ENCODE measurements at regions not wholly inside any gene's neighbourhood (a gene's known extent, or its start where the extent isn't known, plus 50 kb on each side); places are given as distances from the start of the nearest gene placed in this dataset.

DNA sequence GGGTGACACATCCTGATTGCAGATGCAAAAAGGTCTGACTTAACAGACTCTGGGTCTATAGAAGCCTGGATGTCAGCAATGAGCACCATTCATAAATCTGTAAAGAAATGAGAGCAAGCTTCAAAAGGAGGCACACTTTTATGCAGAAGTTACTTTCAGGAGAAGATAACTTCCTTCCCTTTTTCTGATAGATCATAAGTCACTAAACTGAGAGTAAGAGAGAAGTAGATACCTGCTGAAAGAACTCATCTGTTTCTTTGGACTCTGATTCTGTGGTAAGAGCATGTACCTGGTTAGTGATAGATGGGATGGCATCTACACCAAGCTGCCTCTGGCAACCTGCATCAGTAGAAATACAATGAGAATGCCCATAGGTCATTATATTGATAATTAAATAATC lies 525.6 kb downstream of the CETN3 start:
- intact Hi-C loops (cut with DNase I), result no loop called here
- DNase-seq, result no peak

DNA sequence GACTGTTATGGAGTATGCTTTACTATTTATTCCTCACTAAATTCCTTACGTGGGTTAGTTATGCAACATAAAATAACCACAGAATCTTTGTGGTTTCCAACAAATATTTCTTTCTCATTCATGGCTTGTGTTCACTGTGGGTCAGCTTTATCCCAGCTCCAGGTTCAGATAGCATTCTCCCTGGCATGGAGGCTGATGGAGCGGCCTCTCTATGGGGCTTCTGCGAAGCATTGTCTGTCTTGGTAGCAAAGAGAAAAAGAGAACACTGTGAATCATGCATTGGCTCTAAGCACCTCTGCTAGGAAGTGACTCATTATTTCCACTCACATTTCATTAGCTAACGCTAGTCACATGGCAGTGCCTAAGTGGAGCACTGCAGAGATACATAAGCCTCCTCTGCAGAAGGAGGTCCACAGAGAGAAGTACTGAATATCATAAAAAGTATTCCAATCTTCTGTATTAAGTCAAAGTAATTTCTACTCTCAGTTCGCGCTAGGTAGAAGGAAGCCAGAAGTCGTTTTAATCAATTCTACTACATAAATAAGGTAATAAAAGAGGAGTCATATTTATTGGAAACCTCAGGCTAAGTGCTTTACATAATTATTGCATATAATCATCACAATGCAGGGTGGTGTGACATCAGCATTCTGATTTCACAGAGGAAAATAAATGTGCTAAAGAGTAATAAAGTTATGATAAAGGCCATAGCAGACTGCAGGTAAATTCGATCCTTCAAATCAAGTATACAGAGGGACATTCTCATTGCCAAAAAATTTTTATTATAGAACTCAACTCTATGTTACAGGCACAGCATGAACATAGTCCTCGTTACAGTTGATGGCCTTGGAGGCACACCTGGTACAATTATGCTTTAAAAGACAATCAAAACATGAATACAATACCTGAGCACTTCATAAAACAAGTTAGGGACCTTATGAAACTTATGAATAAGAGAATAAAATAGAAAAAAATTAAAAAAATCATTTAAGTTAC lies 531.1 kb downstream of the CETN3 start:
- peak in 1 of 10 donors; percentile 26 for DNase-seq
- intact Hi-C loops (cut with DNase I), result no loop called here

DNA sequence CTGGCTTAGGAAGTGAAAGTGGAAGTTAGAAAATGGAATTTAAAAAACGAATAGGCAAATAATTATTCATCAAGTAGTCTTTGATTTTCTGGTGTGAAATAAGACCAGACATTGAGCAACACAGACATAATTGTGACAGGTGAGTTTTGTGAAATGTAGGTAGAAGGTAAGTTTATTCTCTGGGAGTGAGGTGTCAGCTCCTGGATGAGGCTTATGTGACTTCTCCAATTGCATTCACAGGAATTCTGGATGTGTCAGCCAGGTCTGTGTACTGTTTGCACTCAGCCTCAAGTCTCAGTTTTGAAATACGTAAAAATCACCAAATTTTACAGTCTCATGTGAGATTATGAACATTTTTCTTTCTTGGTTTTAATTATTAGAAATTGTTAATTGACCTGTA lies 537.6 kb downstream of the CETN3 start:
- DNase-seq, result no peak
- intact Hi-C loops (cut with DNase I), result no loop called here

DNA sequence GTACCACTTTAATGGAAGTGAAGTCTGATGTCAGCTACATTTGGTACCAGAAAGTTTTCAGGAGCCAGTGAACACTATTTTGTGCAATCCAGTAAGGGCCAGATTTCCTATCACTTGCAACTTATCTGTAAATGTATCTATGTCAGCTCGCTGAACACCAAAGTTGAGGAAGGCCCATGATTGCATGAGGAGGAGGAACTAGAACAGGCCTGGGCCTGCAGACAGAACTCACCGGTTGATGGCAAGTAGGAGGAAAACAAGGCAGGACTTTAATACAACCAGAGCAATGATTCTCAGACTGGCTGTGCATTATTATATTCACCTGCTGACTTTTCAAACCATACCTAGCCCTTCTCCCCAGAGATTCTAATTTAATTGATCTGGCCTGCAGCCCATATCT lies 540.2 kb downstream of the CETN3 start:
- intact Hi-C loops (cut with DNase I), result no loop called here
- DNase-seq, result no peak

DNA sequence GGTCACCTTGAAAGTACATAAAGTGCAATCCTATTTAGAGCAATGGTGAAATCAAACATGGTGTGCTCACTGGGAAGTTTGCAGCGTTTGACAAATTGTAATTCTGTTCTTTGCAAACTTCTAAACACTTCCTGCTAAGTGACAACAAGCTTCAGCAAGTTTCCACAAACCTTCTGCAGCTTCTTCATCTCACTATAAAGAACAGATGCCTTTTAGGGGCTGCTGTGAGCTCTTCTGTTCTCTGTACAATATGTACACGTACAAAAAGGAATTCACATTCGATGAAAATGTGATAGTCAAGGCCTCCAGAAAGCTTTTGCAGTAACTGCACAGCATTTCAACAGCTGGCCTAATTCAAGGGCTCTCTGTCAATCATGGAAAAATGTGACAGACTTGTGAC lies 543.1 kb downstream of the CETN3 start:
- intact Hi-C loops (cut with DNase I), result no loop called here
- DNase-seq, result no peak

DNA sequence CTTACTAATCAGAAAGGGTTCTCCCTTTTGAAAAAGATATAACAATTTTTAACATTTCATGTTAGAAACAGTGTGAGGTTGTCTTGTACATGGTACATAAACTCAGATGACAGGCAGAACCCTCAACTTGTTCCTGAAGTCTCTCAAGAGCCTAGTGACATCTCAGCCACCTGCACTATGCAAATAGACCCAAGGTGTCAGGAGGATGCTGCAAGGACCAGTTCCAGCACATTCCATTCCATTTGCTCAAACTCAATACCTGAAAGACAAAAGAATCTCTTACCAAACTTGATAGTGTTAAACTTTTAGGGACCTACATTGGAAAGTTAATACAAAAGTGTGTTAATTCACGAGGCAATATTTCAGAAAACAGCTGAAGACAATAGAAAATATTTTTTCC lies 544.6 kb downstream of the CETN3 start:
- intact Hi-C loops (cut with DNase I), result no loop called here

GRCh38 chr5:89857790-89858189 lies 551.8 kb downstream of the CETN3 start:
- intact Hi-C loops (cut with DNase I), result no loop called here

More for the DNA sequence above, 544.6 kb downstream of the CETN3 start:
- no peak for DNase-seq

DNA sequence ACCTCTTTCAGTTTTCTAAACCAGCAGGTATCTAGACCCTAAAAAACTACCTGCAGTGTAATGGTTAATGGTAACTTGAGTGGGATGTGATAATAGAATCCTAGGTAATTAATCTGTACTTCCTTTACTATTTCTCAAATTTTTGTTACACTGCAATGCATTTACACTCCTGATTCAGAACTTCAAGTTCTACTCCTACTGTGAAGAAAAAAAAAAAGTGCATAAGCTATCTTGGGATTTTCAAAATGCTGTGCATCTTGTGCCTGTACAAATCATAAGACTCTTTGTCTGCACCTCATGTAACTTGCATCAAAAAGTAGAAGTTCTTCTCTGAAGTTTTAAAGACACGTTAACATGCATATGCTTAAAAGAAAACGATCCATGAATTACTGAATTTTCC lies 554.1 kb downstream of the CETN3 start:
- no peak for DNase-seq
- intact Hi-C loops (cut with DNase I), result no loop called here

More at GRCh38 chr5:89857790-89858189, 551.8 kb downstream of the CETN3 start:
- no peak for DNase-seq

DNA sequence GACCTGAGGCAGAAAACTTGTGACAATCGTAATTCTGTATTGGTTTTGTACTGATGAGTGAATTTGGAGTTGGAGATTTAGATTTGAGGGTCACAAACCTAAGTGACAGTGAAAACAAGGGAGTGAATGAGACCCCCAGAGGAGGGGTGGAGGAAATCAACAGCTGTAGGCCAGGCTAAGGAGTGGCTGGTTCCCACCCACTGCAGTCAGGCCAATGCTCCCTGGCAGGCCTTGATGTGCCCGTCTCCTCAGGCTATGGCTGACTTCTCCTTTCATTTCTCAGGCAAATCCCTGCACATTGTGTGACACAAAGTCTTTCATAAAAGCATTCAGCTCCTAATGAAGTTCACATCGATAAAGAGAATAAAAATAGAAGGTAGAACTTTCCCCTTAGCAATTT lies 557.6 kb downstream of the CETN3 start:
- DNase-seq, result no peak
- intact Hi-C loops (cut with DNase I), result no loop called here

- intact Hi-C loops (cut with DNase I), result no loop called here
- no peak for DNase-seq
Observed at GRCh38 chr5:89850513-89850865, 559.1 kb downstream of the CETN3 start.

DNA sequence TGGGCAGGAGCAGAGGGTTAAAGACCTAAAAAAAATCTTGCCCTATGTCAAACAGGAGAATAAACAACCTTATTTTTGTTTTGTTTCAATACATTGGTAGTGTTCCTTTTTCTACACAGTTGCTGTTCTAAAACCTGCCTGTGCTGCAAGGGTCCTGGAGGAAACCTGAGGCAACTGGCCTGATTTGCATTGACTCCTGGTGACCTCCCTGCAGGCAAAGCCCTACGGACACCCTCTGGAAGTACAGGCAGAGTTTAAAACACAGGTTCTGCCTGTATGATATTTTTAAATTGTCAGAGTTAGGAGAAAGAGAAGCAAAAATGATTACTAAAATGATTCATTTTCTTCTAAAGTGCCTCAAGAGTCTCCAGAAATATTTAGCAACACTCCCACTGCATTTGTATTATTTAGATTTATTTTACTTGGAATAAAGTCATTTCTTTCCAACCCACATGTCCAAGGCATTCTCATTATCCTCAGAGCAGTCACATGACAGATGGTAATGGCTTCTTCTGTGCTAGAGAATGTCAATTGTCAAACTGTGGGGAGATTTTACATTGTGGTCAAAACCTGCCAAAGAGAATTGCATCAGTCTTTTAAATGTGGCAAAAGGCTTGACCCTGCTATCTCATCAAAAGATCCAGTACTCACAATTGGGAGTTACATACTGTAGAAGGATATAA lies 559.6 kb downstream of the CETN3 start:
- intact Hi-C loops (cut with DNase I), result no loop called here
- no peak for DNase-seq

DNA sequence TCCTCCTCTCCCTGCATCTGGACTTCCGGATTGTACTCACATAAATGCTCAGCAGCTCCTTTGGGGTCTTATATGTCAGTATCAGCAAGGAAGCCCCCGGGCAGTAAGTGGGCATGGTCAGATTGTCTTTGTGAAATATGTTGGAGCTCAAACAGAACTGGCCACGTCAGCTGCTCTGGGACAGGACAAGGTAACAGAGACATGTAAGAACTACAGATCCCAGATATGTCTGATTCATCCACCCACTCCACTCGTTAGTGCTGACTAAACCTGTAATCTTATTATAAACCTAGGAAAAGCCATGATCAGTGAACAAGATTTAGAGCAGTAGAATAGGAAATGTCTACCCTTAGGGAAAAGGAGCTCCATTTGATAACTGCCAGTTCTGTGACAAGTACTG lies 561.8 kb downstream of the CETN3 start:
- intact Hi-C loops (cut with DNase I), result no loop called here
- DNase-seq, result peak in 1 of 10 donors; percentile 16

DNA sequence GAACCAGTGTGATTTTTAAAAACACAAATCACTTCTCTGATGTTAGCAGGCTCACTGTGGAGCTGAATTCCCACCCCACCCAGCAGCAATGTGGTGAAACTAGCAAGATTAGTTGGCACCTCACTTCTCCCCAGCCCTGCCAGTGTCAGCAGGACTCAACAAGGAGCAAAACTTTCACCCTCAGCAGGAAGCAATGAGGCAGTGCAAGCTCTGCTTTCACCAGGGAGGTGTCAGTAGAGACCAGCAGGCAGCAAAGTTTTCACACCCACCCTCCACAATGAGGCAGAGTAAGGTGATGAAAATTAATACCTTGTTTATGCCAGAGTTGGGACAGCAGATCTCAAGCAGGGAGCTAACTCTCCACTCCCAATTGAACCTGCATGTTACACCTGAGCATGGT lies 565.0 kb downstream of the CETN3 start:
- intact Hi-C loops (cut with DNase I), result no loop called here
- DNase-seq, result no peak

DNA sequence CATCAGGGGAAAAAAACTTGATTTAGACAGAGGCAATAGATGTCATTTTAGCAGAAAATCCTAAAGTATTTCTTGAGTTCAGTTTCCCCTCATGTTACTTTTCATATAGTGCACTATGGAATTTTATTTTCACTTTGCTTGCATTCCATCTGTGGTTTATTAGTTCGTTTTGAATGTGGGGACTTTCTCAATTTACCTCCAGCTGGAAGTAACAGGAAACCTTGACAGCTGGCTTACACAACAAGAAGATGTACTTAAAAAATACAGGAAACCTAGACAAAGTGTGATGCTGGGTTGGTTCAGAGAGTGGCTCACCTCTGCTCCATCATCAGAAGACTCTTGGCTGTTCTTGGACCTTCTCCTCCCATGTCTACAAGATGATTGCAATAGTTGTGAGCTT lies 567.0 kb downstream of the CETN3 start:
- intact Hi-C loops (cut with DNase I), result no loop called here
- no peak for DNase-seq

DNA sequence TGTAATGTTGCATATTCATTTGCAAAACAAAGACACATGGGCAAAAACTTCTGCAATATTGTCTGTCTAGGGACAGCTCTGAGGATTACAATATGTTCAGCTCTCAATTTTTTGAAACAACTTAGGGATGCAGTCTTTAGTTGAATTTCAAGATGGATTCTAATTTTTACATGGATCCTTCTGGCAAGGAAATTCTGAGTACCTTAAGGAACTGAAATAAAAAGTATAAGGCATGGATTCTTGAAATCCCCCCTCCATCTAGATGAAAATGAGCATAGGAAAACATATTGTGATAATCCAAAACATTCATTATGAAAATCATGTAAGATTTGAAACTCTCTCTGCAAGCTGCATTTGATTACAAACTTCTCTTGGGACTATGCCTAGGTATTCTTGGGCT lies 568.6 kb downstream of the CETN3 start:
- intact Hi-C loops (cut with DNase I), result no loop called here
- DNase-seq, result no peak

- intact Hi-C loops (cut with DNase I), result no loop called here
- no peak for DNase-seq
Observed at GRCh38 chr5:89830691-89831090, 578.9 kb downstream of the CETN3 start.

GRCh38 chr5:89827960-89828359 lies 581.6 kb downstream of the CETN3 start:
- peak in 4 of 10 donors; percentile 15 to 74 (median 56) for DNase-seq
- intact Hi-C loops (cut with DNase I), result no loop called here

- DNase-seq, result peak in 8 of 10 donors; percentile 18 to 87 (median 48)
- intact Hi-C loops (cut with DNase I), result no loop called here
Observed at GRCh38 chr5:89827359-89827758, 582.2 kb downstream of the CETN3 start.

DNA sequence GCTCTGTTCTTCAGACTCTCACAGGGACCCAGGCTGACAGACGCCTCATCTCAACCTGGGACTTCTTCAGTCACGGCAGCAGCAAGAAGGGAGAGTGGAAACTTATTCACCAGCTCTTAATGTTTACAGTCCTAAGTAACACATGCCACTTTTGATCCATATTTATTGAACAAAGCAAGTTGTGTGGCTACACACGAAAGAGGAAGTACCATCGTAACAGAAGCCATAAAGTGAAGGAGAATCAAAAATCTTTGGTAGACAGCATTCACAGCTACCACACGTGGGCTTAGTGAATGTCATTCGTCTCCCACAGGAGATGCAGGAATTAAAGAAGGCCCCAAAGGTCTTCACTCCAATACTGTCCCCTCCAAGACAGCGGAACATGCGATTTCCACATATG lies 582.6 kb downstream of the CETN3 start:
- intact Hi-C loops (cut with DNase I), result no loop called here
- DNase-seq, result no peak

DNA sequence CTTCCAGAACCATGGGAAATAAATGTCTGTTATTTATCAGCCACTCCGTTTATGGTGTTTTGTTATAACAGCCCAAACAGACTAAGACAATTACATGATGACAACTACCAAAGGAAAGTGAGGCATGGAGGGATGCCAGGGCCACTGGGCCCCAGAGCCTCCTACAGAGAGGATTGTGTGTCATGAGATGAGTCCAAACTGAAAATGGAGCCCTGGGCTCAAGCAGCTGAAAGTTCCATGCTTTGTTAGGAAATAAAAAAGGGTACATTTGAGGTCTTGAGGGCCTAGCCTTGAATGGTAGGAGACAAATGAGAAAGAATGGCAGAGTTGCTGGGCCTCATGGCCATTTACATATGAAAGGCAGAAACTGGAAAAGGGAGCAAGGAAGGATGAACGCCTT lies 586.5 kb downstream of the CETN3 start:
- no peak for DNase-seq
- intact Hi-C loops (cut with DNase I), result no loop called here

DNA sequence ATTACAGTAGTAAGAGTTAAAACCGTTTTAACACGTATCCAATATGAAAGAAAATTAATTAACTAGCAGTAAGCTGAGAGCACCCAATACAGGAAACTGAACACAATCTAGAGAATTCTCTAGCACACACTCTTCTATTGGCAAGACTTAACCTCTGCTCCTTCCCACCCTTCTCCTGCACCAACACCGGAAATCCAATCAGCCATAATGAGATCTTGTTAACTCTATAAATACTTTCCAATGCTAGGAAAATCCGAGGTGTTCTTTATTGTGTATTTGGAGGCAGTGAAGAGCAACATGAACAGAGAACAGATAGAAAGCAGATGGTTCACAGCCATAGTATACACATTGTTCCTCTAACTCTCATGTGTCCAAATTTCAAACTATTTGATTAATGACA lies 591.7 kb downstream of the CETN3 start:
- intact Hi-C loops (cut with DNase I), result no loop called here
- no peak for DNase-seq

DNA sequence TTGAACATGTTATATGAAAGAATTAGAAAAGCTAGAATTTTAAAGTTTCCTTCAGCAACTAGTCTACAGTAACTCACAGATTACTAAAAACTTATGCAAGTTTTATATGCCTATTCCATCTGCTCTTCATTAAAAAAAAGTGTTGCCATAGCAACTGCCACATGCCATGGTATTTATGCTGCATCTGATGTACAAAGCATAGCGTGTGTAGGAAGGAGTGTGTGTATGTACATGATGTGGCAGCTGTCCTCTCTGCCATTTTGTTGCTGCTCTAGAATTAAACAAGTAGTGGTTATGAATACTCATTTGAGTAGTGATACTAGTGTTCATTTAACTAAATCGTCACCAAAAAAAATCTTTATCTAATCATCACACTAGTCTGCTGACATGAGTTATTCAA lies 593.5 kb downstream of the CETN3 start:
- intact Hi-C loops (cut with DNase I), result no loop called here
- DNase-seq, result peak in 2 of 10 donors; percentile 13 to 14

All from posterior cingulate gyrus (tissue), 11 donors.